ENCODE measurements at regions not wholly inside any gene's neighbourhood (a gene's known extent, or its start where the extent isn't known, plus 50 kb on each side); places are given as distances from the start of the nearest gene placed in this dataset.
A peak's percentile ranks its signal among the peaks of the same experiment; 100 is the strongest.

DNA sequence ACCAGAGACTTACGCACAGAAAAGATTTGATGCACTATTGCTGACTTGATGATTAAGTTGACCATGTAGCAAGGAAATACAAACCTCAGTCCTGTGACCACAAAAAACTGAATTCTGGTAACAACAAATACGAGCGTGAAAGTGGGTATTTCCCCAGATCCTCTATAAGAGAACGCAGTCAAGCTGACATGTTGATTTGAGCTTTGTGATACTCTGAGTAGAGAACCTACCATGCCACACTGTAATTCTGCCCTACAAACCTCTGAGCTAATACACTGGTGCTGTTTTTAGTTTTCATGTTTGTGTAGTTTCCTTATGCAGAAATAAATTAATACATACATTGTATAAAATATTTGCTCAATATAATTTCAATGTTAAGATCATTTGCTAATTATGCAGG lies 565.6 kb upstream of the EPHA5 start:
- H3K4me1 Mint-ChIP-seq (ENCODE audit: low read depth, unreplicated experiment) = no peaks in the 10 kb centered on the region
- no peak overlapping the region for H3K4me3 Mint-ChIP-seq (ENCODE audit: unreplicated experiment)
- no peaks in the 10 kb centered on the region for H3K27me3 Mint-ChIP-seq (ENCODE audit: unreplicated experiment)
- no peaks in the 10 kb centered on the region for H3K36me3 Mint-ChIP-seq (ENCODE audit: unreplicated experiment)
- TF ChIP-seq, protein P1, sequence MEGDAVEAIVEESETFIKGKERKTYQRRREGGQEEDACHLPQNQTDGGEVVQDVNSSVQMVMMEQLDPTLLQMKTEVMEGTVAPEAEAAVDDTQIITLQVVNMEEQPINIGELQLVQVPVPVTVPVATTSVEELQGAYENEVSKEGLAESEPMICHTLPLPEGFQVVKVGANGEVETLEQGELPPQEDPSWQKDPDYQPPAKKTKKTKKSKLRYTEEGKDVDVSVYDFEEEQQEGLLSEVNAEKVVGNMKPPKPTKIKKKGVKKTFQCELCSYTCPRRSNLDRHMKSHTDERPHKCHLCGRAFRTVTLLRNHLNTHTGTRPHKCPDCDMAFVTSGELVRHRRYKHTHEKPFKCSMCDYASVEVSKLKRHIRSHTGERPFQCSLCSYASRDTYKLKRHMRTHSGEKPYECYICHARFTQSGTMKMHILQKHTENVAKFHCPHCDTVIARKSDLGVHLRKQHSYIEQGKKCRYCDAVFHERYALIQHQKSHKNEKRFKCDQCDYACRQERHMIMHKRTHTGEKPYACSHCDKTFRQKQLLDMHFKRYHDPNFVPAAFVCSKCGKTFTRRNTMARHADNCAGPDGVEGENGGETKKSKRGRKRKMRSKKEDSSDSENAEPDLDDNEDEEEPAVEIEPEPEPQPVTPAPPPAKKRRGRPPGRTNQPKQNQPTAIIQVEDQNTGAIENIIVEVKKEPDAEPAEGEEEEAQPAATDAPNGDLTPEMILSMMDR (IDR thresholded peaks at IDR 0.05; ENCODE audit: partially characterized antibody, unreplicated experiment) = no peak
- DNase-seq = no peak
- H3K9me3 Mint-ChIP-seq (ENCODE audit: unreplicated experiment) = no peaks in the 10 kb centered on the region
- no peak overlapping the region for H3K27ac Mint-ChIP-seq (ENCODE audit: unreplicated experiment)

DNA sequence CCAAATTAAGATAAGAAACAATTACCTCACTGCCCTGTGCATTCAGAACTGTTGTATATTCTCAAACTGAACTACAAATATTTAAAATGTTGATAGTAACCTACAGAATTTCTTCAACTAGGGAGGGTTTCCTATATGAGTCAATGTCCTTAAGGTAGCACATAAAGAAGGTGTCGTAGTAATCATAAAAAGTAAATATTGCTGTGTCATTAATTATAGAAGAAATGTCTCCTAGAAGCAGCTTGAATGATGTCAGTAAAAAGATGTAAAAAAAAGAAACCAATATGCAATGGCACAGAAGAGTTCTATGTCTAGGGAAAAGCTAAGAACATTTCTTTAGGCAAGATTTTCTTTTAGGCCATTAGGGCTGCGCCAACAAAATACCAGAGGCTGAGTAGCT lies 559.6 kb upstream of the EPHA5 start:
- Mint-ChIP-seq H3K4me1 (ENCODE audit: low read depth, unreplicated experiment) (no peaks in the 10 kb centered on the region), H3K9me3 (ENCODE audit: unreplicated experiment) (no peaks in the 10 kb centered on the region), H3K4me3 (ENCODE audit: unreplicated experiment) (no peak overlapping the region), H3K27ac (ENCODE audit: unreplicated experiment) (no peak overlapping the region), H3K27me3 (ENCODE audit: unreplicated experiment) (no peaks in the 10 kb centered on the region), H3K36me3 (ENCODE audit: unreplicated experiment) (no peaks in the 10 kb centered on the region)
- TF ChIP-seq, protein P1 (IDR thresholded peaks at IDR 0.05; ENCODE audit: partially characterized antibody, unreplicated experiment) = no peak
- no peak for DNase-seq

DNA sequence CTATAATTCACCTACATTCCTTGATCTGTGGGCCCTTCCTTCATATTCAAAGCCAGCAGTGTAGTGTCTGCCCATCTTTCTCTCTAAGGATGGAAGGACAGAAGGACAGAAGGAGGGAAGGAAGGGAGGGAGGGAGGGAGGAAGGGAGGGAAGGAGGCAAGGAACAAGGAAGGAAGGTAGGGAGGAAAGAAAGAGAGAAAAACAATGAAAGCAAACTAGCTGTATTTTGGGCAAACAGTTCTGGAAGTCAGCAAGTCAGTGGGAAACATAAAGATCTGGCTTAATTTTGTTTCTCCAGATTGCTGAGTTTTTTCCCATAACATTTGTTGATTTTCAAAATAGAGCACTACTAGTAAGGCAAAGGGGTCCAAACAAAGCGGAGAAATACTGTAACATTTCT lies 555.2 kb upstream of the EPHA5 start:
- Mint-ChIP-seq H3K4me3 (ENCODE audit: unreplicated experiment) (no peak overlapping the region), H3K27me3 (ENCODE audit: unreplicated experiment) (no peaks in the 10 kb centered on the region), H3K27ac (ENCODE audit: unreplicated experiment) (no peak overlapping the region), H3K9me3 (ENCODE audit: unreplicated experiment) (no peaks in the 10 kb centered on the region), H3K36me3 (ENCODE audit: unreplicated experiment) (no peaks in the 10 kb centered on the region), H3K4me1 (ENCODE audit: low read depth, unreplicated experiment) (peaks cover 9% of the 10 kb centered on the region)
- DNase-seq = no peak
- TF ChIP-seq, protein P1 (IDR thresholded peaks at IDR 0.05; ENCODE audit: partially characterized antibody, unreplicated experiment) = no peak

DNA sequence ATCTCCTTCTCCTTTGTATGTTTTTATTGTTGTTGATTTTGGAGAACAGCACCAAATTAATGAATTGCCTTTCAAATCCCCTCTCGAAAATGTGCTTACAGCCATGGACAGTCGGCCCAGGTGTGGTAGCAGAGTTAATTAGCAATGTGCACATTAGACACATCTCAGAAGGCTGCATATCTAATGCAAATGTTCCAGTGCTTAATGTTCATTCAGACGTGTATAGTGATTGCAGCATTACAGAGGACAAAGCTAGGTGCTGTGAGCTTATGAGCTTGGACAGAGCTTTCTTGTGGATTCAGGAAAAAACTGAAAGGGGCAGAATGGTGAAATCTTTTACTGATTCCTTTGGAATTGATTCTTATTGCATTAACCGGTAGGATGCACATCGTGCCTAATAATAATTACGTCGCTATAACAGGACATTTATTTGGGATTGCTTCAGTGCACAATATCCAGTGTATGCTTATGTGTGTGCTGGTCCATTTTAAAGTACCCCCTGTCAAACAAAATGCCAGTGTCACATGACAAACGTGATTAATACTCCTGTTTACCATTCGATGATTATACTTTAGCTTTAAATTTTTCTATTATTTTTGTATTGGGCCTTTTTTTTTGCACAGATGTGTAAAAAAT lies 552.9 kb upstream of the EPHA5 start:
- Mint-ChIP-seq H3K9me3 (ENCODE audit: unreplicated experiment) (no peaks in the 10 kb centered on the region), H3K27ac (ENCODE audit: unreplicated experiment) (peak overlapping the region; percentile 41), H3K4me1 (ENCODE audit: low read depth, unreplicated experiment) (peaks cover 9% of the 10 kb centered on the region), H3K27me3 (ENCODE audit: unreplicated experiment) (no peaks in the 10 kb centered on the region), H3K36me3 (ENCODE audit: unreplicated experiment) (no peaks in the 10 kb centered on the region), H3K4me3 (ENCODE audit: unreplicated experiment) (no peak overlapping the region)
- TF ChIP-seq, protein P1 (IDR thresholded peaks at IDR 0.05; ENCODE audit: partially characterized antibody, unreplicated experiment) = no peak
- DNase-seq = peak; percentile 12

DNA sequence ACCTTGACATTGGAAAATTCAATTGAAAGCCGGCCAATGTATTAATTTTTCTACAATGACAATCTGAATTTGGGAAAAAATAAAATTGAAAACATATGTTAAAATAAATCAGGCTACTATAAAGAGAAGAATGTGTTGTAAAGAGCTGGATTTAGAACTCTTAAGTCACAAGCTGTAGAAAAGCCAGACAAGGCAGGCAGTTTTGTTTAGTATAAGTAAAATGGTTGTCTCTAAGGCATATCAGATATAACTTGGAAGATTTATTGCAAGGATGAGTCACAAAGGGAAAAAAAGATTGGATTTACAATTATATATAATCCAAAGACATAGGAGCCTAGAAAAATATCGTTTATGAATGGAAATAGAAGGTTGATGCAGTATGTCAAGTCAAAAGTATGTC lies 549.1 kb upstream of the EPHA5 start:
- Mint-ChIP-seq H3K9me3 (ENCODE audit: unreplicated experiment) (no peaks in the 10 kb centered on the region), H3K36me3 (ENCODE audit: unreplicated experiment) (no peaks in the 10 kb centered on the region), H3K4me3 (ENCODE audit: unreplicated experiment) (no peak overlapping the region), H3K4me1 (ENCODE audit: low read depth, unreplicated experiment) (peaks cover 9% of the 10 kb centered on the region), H3K27me3 (ENCODE audit: unreplicated experiment) (no peaks in the 10 kb centered on the region), H3K27ac (ENCODE audit: unreplicated experiment) (no peak overlapping the region)
- TF ChIP-seq, protein P1 (IDR thresholded peaks at IDR 0.05; ENCODE audit: partially characterized antibody, unreplicated experiment) = no peak
- DNase-seq = no peak
